Lung (tissue), 11 donors: ENCODE measurements at regions not wholly inside any gene's neighbourhood (a gene's known extent, or its start where the extent isn't known, plus 50 kb on each side); places are given as distances from the start of the nearest gene placed in this dataset.

Experiments used
- ATAC-seq: fragments of 200-7000 bp; cut with Tn5 transposase; one replicate; pipeline ENCODE4 v1.9.1; 2020; ENCODE audit warnings: moderate number of reproducible peaks; ENCODE audit not compliant: insufficient read depth, low FRiP score
- DNase-seq, 3 donors: peaks; one replicate each; pipeline ENCODE4 v3.0.0-alpha.2; 2013 to 2017
- H3K27ac ChIP-seq, 2 donors: one replicate each; pipeline ENCODE4 v1.5.1; 2013; ENCODE audit warnings: mild to moderate bottlenecking in 2 of 2, moderate library complexity in 2 of 2, control low read depth in 1 of 2, inconsistent platforms in 1 of 2, low read depth in 1 of 2, low read length in 1 of 2
- H3K27me3 ChIP-seq, 3 donors: one replicate each; pipeline ENCODE4 v1.5.1; 2013; ENCODE audit warnings: low read length in 2 of 3; ENCODE audit not compliant: control insufficient read depth in 3 of 3, insufficient read depth in 3 of 3
- H3K36me3 ChIP-seq, 4 donors: one replicate each; pipeline ENCODE4 v1.5.1; 2013; ENCODE audit warnings: low read length in 4 of 4, mild to moderate bottlenecking in 1 of 4, moderate library complexity in 1 of 4; ENCODE audit not compliant: control insufficient read depth in 4 of 4, insufficient read depth in 4 of 4
- H3K4me1 ChIP-seq, 5 donors: one replicate each; pipeline ENCODE4 v1.5.1; 2013; ENCODE audit warnings: low read length in 5 of 5, mild to moderate bottlenecking in 2 of 5, moderate library complexity in 1 of 5; ENCODE audit not compliant: control insufficient read depth in 5 of 5, insufficient read depth in 5 of 5
- H3K4me3 ChIP-seq: one replicate; pipeline ENCODE4 v1.5.1; 2013; ENCODE audit warnings: mild to moderate bottlenecking, control low read depth, moderate library complexity
- H3K9ac ChIP-seq, 2 donors: one replicate each; pipeline ENCODE4 v1.5.1; 2013; ENCODE audit warnings: low read length in 2 of 2, control low read depth in 1 of 2; ENCODE audit not compliant: insufficient read depth in 1 of 2
- H3K9me3 ChIP-seq, 4 donors: one replicate each; pipeline ENCODE4 v1.5.1; 2013; ENCODE audit warnings: low read length in 3 of 4, mild to moderate bottlenecking in 1 of 4, moderate library complexity in 1 of 4; ENCODE audit not compliant: control insufficient read depth in 4 of 4, insufficient read depth in 3 of 4
- CTCF ChIP-seq: IDR thresholded peaks from 2 replicates; pipeline ENCODE4 v1.5.1; 2012; ENCODE audit warnings: mild to moderate bottlenecking; ENCODE audit errors: control extremely low read depth, extremely low read depth
- WGBS, 2 donors: extraction: QIAGEN DNeasy Blood & Tissue Kit; methylation state at CpG; one replicate each; pipeline ENCODE4 v1.1.7; 2013; 5-methylcytosine and 5-hydroxymethylcytosine counted together
- donor health status: control.
- donor health status: control.
- donor health status: Bipolar disorder and iron deficiency.
- donor health status: healthy.
- donor health status: DM: yes; HTN: yes; CAD: no.

DNA sequence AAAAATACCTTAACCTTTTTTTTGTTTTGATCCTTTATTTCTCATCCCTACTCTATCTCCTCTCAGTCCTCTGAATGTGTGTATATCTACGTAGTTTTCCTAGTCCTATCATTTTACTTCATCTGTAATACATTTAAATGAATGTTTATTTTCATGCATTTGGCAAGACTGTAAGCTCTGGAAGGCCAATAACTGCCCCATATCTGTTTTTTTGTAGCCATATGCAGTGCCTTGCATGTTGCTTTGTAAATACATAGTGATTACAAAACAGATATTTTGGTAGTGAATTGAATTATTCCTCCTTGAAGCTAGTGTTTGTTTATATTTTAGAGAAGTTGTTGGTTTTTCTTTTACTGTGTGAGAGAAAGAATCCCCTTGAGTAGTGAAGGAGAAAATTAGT, 450.2 kb downstream of the PCDH18 start:
- Histone ChIP-seq H3K9ac (no peak overlapping the region), H3K27me3 (no peaks in the 10 kb centered on the region), H3K36me3 (no peaks in the 10 kb centered on the region), H3K9me3 (peaks cover 0 to 4% (median 0%) of the 10 kb centered on the region in 4 donors), H3K4me3 (no peak overlapping the region), H3K27ac (no peak overlapping the region), H3K4me1 (peaks cover 0 to 2% (median 0%) of the 10 kb centered on the region in 5 donors)
- 77 to 80% methylated on average over 1 of the region's 1 CpG for WGBS, 2 donors
- ATAC-seq (no peak), DNase-seq (peak in 2 of 3 donors; percentile 50 to 56)
- TF ChIP-seq CTCF, result no peak

GRCh38 chr4:137076908-137077307, 455.4 kb downstream of the PCDH18 start:
- DNase-seq, result no peak
- WGBS, 2 donors, result 69 to 74% methylated on average over 3 of the region's 3 CpGs
- TF ChIP-seq CTCF, result no peak
- no peak overlapping the region for H3K4me3 ChIP-seq
- no peaks in the 10 kb centered on the region for H3K36me3 ChIP-seq
- no peak for ATAC-seq
- no peak overlapping the region for H3K27ac ChIP-seq
- no peaks in the 10 kb centered on the region for H3K4me1 ChIP-seq
- no peak overlapping the region for H3K9ac ChIP-seq
- H3K9me3 ChIP-seq, result peaks cover 0 to 6% (median 0%) of the 10 kb centered on the region in 4 donors
- H3K27me3 ChIP-seq, result no peaks in the 10 kb centered on the region

DNA sequence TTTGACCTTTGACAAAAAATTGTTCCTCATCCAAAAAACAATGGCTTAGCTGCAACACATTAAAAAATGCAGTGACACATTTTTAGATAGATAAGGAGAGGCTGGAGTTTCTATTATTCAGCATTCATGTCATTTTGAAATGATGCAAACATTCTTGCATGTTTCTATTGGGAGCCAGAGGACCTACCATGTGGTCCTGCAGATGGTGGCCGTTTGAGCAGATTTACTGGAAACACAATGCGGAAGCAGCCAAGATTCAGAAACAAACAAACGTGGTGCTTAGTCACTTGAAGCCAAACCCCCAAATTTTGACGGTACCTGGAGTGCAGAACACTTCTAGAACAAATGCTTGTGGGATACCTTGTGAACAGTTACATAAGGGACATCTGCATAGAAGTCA, 456.7 kb downstream of the PCDH18 start:
- H3K4me1 ChIP-seq, result no peaks in the 10 kb centered on the region
- H3K9ac ChIP-seq, result no peak overlapping the region
- H3K9me3 ChIP-seq, result peaks cover 0 to 6% (median 0%) of the 10 kb centered on the region in 4 donors
- H3K4me3 ChIP-seq, result no peak overlapping the region
- no peaks in the 10 kb centered on the region for H3K27me3 ChIP-seq
- no peak overlapping the region for H3K27ac ChIP-seq
- no peak for TF ChIP-seq CTCF
- no peaks in the 10 kb centered on the region for H3K36me3 ChIP-seq
- DNase-seq (no peak), ATAC-seq (no peak)
- WGBS, 2 donors, result 84 to 85% methylated on average over 4 of the region's 4 CpGs

- no peaks in the 10 kb centered on the region for H3K9me3 ChIP-seq
- TF ChIP-seq CTCF, result no peak
- no peak for ATAC-seq
These were observed 461.7 kb downstream of the PCDH18 start for GRCh38 chr4:137070614-137071013.

More at GRCh38 chr4:137070614-137071013, 461.7 kb downstream of the PCDH18 start:
- 71 to 91% methylated on average over 2 of the region's 2 CpGs for WGBS, 2 donors
- H3K4me3 ChIP-seq, result no peak overlapping the region
- no peak overlapping the region for H3K27ac ChIP-seq
- no peaks in the 10 kb centered on the region for H3K27me3 ChIP-seq
- DNase-seq, result no peak
- H3K36me3 ChIP-seq, result no peaks in the 10 kb centered on the region
- no peaks in the 10 kb centered on the region for H3K4me1 ChIP-seq
- no peak overlapping the region for H3K9ac ChIP-seq
